ENCODE measurements at regions not wholly inside any gene's neighbourhood (a gene's known extent, or its start where the extent isn't known, plus 50 kb on each side); places are given as distances from the start of the nearest gene placed in this dataset.
"Not testable (repeated sequence)": the region's sequence is repeated elsewhere in the genome, so short reads cannot be mapped to it uniquely, and the experiment has no call there.

GRCh38 chr3:6354653-6355052 is 506.3 kb upstream of the GRM7 start:
- H3K4me1 ChIP-seq: no peaks in the 10 kb centered on the region
- no peak for DNase-seq (ENCODE audit: low spot score in 2 of 2)
- TF ChIP-seq EP300 (IDR thresholded peaks at IDR 0.05) (no peak), POLR2AphosphoS5 (IDR thresholded peaks at IDR 0.05) (no peak), POLR2A (IDR thresholded peaks at IDR 0.05) (no peak), CTCF (IDR thresholded peaks at IDR 0.05) (no peak)
- H3K4me3 ChIP-seq: no peak overlapping the region
- H3K9me3 ChIP-seq: no peaks in the 10 kb centered on the region
- no peak overlapping the region for H3K27ac ChIP-seq
- 80% methylated on average over 1 of the region's 1 CpG for WGBS
- H3K36me3 ChIP-seq: no peaks in the 10 kb centered on the region
- no peaks in the 10 kb centered on the region for H3K27me3 ChIP-seq

GRCh38 chr3:6362406-6362805 is 498.5 kb upstream of the GRM7 start:
- no peak overlapping the region for H3K4me3 ChIP-seq
- H3K27ac ChIP-seq: no peak overlapping the region
- H3K27me3 ChIP-seq: no peaks in the 10 kb centered on the region
- H3K9me3 ChIP-seq: no peaks in the 10 kb centered on the region
- H3K4me1 ChIP-seq: no peaks in the 10 kb centered on the region
- no peak for DNase-seq (ENCODE audit: low spot score in 2 of 2)
- H3K36me3 ChIP-seq: no peaks in the 10 kb centered on the region
- TF ChIP-seq POLR2AphosphoS5 (IDR thresholded peaks at IDR 0.05): no peak
- no peak for TF ChIP-seq CTCF (IDR thresholded peaks at IDR 0.05)
- no peak for TF ChIP-seq POLR2A (IDR thresholded peaks at IDR 0.05)
- TF ChIP-seq EP300 (IDR thresholded peaks at IDR 0.05): no peak
- 87% methylated on average over 4 of the region's 4 CpGs for WGBS

- H3K27ac ChIP-seq: no peak overlapping the region
- 66% methylated on average over 2 of the region's 2 CpGs for WGBS
- H3K27me3 ChIP-seq: no peaks in the 10 kb centered on the region
- DNase-seq (ENCODE audit: low spot score in 2 of 2): no peak
- no peaks in the 10 kb centered on the region for H3K4me1 ChIP-seq
- no peaks in the 10 kb centered on the region for H3K36me3 ChIP-seq
- no peaks in the 10 kb centered on the region for H3K9me3 ChIP-seq
- TF ChIP-seq EP300 (IDR thresholded peaks at IDR 0.05) (no peak), POLR2A (IDR thresholded peaks at IDR 0.05) (no peak), POLR2AphosphoS5 (IDR thresholded peaks at IDR 0.05) (no peak)
- H3K4me3 ChIP-seq: no peak overlapping the region
Measured at GRCh38 chr3:6367171-6367570, 493.7 kb upstream of the GRM7 start.

- no peak for DNase-seq (ENCODE audit: low spot score in 2 of 2)
- TF ChIP-seq POLR2A (IDR thresholded peaks at IDR 0.05): no peak
- no peak for TF ChIP-seq CTCF (IDR thresholded peaks at IDR 0.05)
- TF ChIP-seq POLR2AphosphoS5 (IDR thresholded peaks at IDR 0.05): no peak
- TF ChIP-seq EP300 (IDR thresholded peaks at IDR 0.05): no peak
- H3K27ac ChIP-seq: no peak overlapping the region
- WGBS: 84% methylated on average over 2 of the region's 2 CpGs
- no peaks in the 10 kb centered on the region for H3K27me3 ChIP-seq
- no peaks in the 10 kb centered on the region for H3K4me1 ChIP-seq
- H3K36me3 ChIP-seq: no peaks in the 10 kb centered on the region
- H3K9me3 ChIP-seq: no peaks in the 10 kb centered on the region
- no peak overlapping the region for H3K4me3 ChIP-seq
Measured at GRCh38 chr3:6392123-6392522, 468.8 kb upstream of the GRM7 start.

- 82% methylated on average over 2 of the region's 2 CpGs for WGBS
- DNase-seq (ENCODE audit: low spot score in 2 of 2): no peak
Measured at GRCh38 chr3:6394944-6395343, 466.0 kb upstream of the GRM7 start.

GRCh38 chr3:6396631-6397030 is 464.3 kb upstream of the GRM7 start:
- no peaks in the 10 kb centered on the region for H3K4me1 ChIP-seq
- H3K4me3 ChIP-seq: no peak overlapping the region
- TF ChIP-seq POLR2A (IDR thresholded peaks at IDR 0.05): no peak
- no peak for TF ChIP-seq POLR2AphosphoS5 (IDR thresholded peaks at IDR 0.05)
- 11% methylated on average over 1 of the region's 1 CpG for WGBS
- no peak overlapping the region for H3K27ac ChIP-seq
- H3K27me3 ChIP-seq: no peaks in the 10 kb centered on the region
- no peaks in the 10 kb centered on the region for H3K36me3 ChIP-seq
- no peaks in the 10 kb centered on the region for H3K9me3 ChIP-seq
- DNase-seq (ENCODE audit: low spot score in 2 of 2): no peak

More at GRCh38 chr3:6394944-6395343, 466.0 kb upstream of the GRM7 start:
- Histone ChIP-seq H3K9me3 (no peaks in the 10 kb centered on the region), H3K4me1 (no peaks in the 10 kb centered on the region), H3K27ac (no peak overlapping the region), H3K27me3 (no peaks in the 10 kb centered on the region), H3K4me3 (no peak overlapping the region), H3K36me3 (no peaks in the 10 kb centered on the region)
- no peak for TF ChIP-seq EP300 (IDR thresholded peaks at IDR 0.05)
- TF ChIP-seq POLR2A (IDR thresholded peaks at IDR 0.05): no peak

- H3K27me3 ChIP-seq; H3K27ac ChIP-seq; H3K4me1 ChIP-seq; DNase-seq (ENCODE audit: low spot score in 2 of 2); H3K36me3 ChIP-seq; H3K9me3 ChIP-seq; H3K4me3 ChIP-seq: not testable (repeated sequence)
- WGBS: 87% methylated on average over 4 of the region's 4 CpGs
Measured at GRCh38 chr3:6402666-6403065, 458.2 kb upstream of the GRM7 start.

GRCh38 chr3:6406923-6407322 is 454.0 kb upstream of the GRM7 start:
- H3K27me3 ChIP-seq; H3K4me1 ChIP-seq; H3K4me3 ChIP-seq; H3K36me3 ChIP-seq; DNase-seq (ENCODE audit: low spot score in 2 of 2); H3K27ac ChIP-seq; H3K9me3 ChIP-seq: not testable (repeated sequence)
- 92% methylated on average over 4 of the region's 4 CpGs for WGBS
